A549 (cell line): ENCODE measurements at regions not wholly inside any gene's neighbourhood (a gene's known extent, or its start where the extent isn't known, plus 50 kb on each side); places are given as distances from the start of the nearest gene placed in this dataset.

Experiments
- BHLHE40 ChIP-seq: IDR thresholded peaks from 2 replicates; pipeline ENCODE4 v1.6.1; 2012; ENCODE audit warnings: low read depth, low read length, inconsistent platforms
- CEBPB ChIP-seq, 2 experiments: fragments of >200 bp in 1 of 2; sonication (Bioruptor Twin) in 1 of 2; formaldehyde crosslinking in 1 of 2; IDR thresholded peaks; 2 replicates each; pipeline ENCODE4 v1.6.1; 2012 to 2016
- CTCF ChIP-seq: fragments of >200 bp; sonication (Bioruptor Twin); formaldehyde crosslinking; IDR thresholded peaks from 3 replicates; pipeline ENCODE4 v1.5.1; 2016
- FOSL2 ChIP-seq, 2 experiments: fragments of 450-650 bp in 1 of 2; fragments of >200 bp in 1 of 2; sonication (Bioruptor Twin) in 1 of 2; formaldehyde crosslinking; IDR thresholded peaks; 2 replicates each; pipeline versions ENCODE4 v1.5.0 to v1.6.1; 2016 to 2020; ENCODE audit warnings: mild to moderate bottlenecking in 1 of 2, moderate library complexity in 1 of 2
- HMGXB4 ChIP-seq: fragments of 250-450 bp; sonication (Bioruptor Pico); IDR thresholded peaks from 2 replicates; pipeline ENCODE4 v1.5.0; 2021; ENCODE audit warnings: mild to moderate bottlenecking, moderate library complexity, borderline replicate concordance
- JUN ChIP-seq, 2 experiments: fragments of >200 bp; sonication (Bioruptor Twin); formaldehyde crosslinking; IDR thresholded peaks; 2 replicates in 1 of 2; 3 replicates in 1 of 2; pipeline ENCODE4 v1.6.1; 2016 to 2017
- MAX ChIP-seq: IDR thresholded peaks from 2 replicates; pipeline ENCODE4 v1.6.1; 2012
- MYC ChIP-seq: IDR thresholded peaks from 2 replicates; pipeline ENCODE4 v1.6.1; 2012; ENCODE audit warnings: mild to moderate bottlenecking, inconsistent platforms, low read length, improper control_type of control experiment, borderline replicate concordance
- POLR2A ChIP-seq: IDR thresholded peaks from 2 replicates; pipeline ENCODE4 v1.6.1; 2012; ENCODE audit warnings: mild to moderate bottlenecking, low read length
- POLR2AphosphoS2 ChIP-seq: conservative IDR thresholded peaks from 2 replicates; pipeline ENCODE4 v1.6.1; 2012; ENCODE audit warnings: low read length, improper control_type of control experiment, inconsistent platforms
- RFX5 ChIP-seq: fragments of 450-650 bp; IDR thresholded peaks from 2 replicates; pipeline ENCODE4 v1.7.1; 2014; ENCODE audit warnings: antibody characterized with exemption, mild to moderate bottlenecking, moderate library complexity
- USF2 ChIP-seq: fragments of 450-650 bp; IDR thresholded peaks from 2 replicates; pipeline ENCODE4 v1.6.1; 2014; ENCODE audit warnings: antibody characterized with exemption

- no peak for TF ChIP-seq RFX5
- no peak for TF ChIP-seq MYC
- TF ChIP-seq CTCF = no peak
- TF ChIP-seq HMGXB4 (CRISPR knock-in tag) = no peak
- no peak for TF ChIP-seq USF2
- TF ChIP-seq FOSL2 (IDR thresholded peaks at IDR 0.05) = no peak
- TF ChIP-seq FOSL2 (CRISPR knock-in tag; IDR thresholded peaks at IDR 0.05) = no peak
- no peak for TF ChIP-seq POLR2AphosphoS2
- no peak for TF ChIP-seq MAX
- TF ChIP-seq BHLHE40 = no peak
- no peak for TF ChIP-seq CEBPB (IDR thresholded peaks at IDR 0.05)
- TF ChIP-seq POLR2A = no peak
- TF ChIP-seq JUN (IDR thresholded peaks at IDR 0.05) = no peak
These were observed 294.1 kb downstream of the LRFN2 start for GRCh38 chr6:40293060-40293459.
